Kidney epithelial cell (primary cell): ENCODE measurements at regions not wholly inside any gene's neighbourhood (a gene's known extent, or its start where the extent isn't known, plus 50 kb on each side); places are given as distances from the start of the nearest gene placed in this dataset.

Source experiments
- DNase-seq: peaks from one replicate; pipeline ENCODE4 v3.0.0-alpha.2; 2010; ENCODE audit warnings: low read depth
- H3K27me3 ChIP-seq: 2 replicates; pipeline ENCODE4 v1.6.0; 2011; ENCODE audit warnings: low read length; ENCODE audit not compliant: control insufficient read depth, insufficient read depth
- H3K36me3 ChIP-seq: 2 replicates; pipeline ENCODE4 v1.5.1; 2011; ENCODE audit warnings: low read length; ENCODE audit not compliant: control insufficient read depth, insufficient read depth
- H3K4me3 ChIP-seq: 2 replicates; pipeline ENCODE4 v1.5.1; 2011; ENCODE audit warnings: low read depth, mild to moderate bottlenecking, control low read depth, low read length
- CTCF ChIP-seq: IDR thresholded peaks from 2 replicates; pipeline ENCODE4 v1.5.1; 2011; ENCODE audit warnings: mild to moderate bottlenecking, moderate library complexity, low read length, control low read depth, inconsistent platforms; ENCODE audit not compliant: insufficient read depth, poor library complexity, severe bottlenecking

- no peak for TF ChIP-seq CTCF
- Histone ChIP-seq H3K36me3 (no peaks in the 10 kb centered on the region), H3K27me3 (no peaks in the 10 kb centered on the region), H3K4me3 (no peak overlapping the region)
- no peak for DNase-seq
Measured at GRCh38 chr1:245055752-245056151, 99.0 kb upstream of the KIF26B start.

- no peak overlapping the region for H3K4me3 ChIP-seq
- H3K27me3 ChIP-seq = no peaks in the 10 kb centered on the region
- DNase-seq = no peak
- no peaks in the 10 kb centered on the region for H3K36me3 ChIP-seq
- no peak for TF ChIP-seq CTCF
Measured at GRCh38 chr1:245054507-245055270, 100.1 kb upstream of the KIF26B start.

GRCh38 chr1:245054105-245054504, 100.7 kb upstream of the KIF26B start:
- no peak for TF ChIP-seq CTCF
- no peak for DNase-seq
- Histone ChIP-seq H3K4me3 (no peak overlapping the region), H3K27me3 (no peaks in the 10 kb centered on the region), H3K36me3 (no peaks in the 10 kb centered on the region)

GRCh38 chr1:245052258-245052657, 102.5 kb upstream of the KIF26B start:
- DNase-seq = no peak
- no peak for TF ChIP-seq CTCF
- no peak overlapping the region for H3K4me3 ChIP-seq
- H3K36me3 ChIP-seq = no peaks in the 10 kb centered on the region
- H3K27me3 ChIP-seq = no peaks in the 10 kb centered on the region

GRCh38 chr1:245051349-245052221, 103.2 kb upstream of the KIF26B start:
- Histone ChIP-seq H3K27me3 (no peaks in the 10 kb centered on the region), H3K36me3 (no peaks in the 10 kb centered on the region), H3K4me3 (no peak overlapping the region)
- DNase-seq = no peak
- no peak for TF ChIP-seq CTCF

- DNase-seq = no peak
- Histone ChIP-seq H3K36me3 (no peaks in the 10 kb centered on the region), H3K4me3 (no peak overlapping the region), H3K27me3 (no peaks in the 10 kb centered on the region)
- TF ChIP-seq CTCF = no peak
Measured at GRCh38 chr1:245046769-245047168, 108.0 kb upstream of the KIF26B start.
